GM23338 (cell line): ENCODE measurements at regions not wholly inside any gene's neighbourhood (a gene's known extent, or its start where the extent isn't known, plus 50 kb on each side); places are given as distances from the start of the nearest gene placed in this dataset.

Experiments used
- ATAC-seq: fragments of 200-7000 bp; cut with Tn5 transposase; 3 replicates; pipeline ENCODE4 v1.9.1; 2020
- DNase-seq: peaks from one replicate; pipeline ENCODE4 v3.0.0-alpha.2; 2015; ENCODE audit warnings: low spot score
- H2AFZ ChIP-seq: fragments of 200-600 bp; sonication (generic); 2 replicates; pipeline ENCODE4 v1.8.0; 2016; ENCODE audit warnings: antibody characterized with exemption, mild to moderate bottlenecking, moderate library complexity
- H3F3A ChIP-seq: fragments of 200-600 bp; sonication (generic); replicated peaks from 2 replicates; pipeline ENCODE4 v1.8.0; 2017; ENCODE audit warnings: antibody characterized with exemption, mixed run types, low read depth
- H3K27ac ChIP-seq: fragments of 200-600 bp; sonication (generic); 2 replicates; pipeline ENCODE4 v1.6.1; 2016; ENCODE audit warnings: low read depth
- H3K27me3 ChIP-seq: fragments of 200-600 bp; sonication (generic); 2 replicates; pipeline ENCODE4 v1.8.0; 2016; ENCODE audit warnings: mild to moderate bottlenecking, mixed run types, moderate library complexity; ENCODE audit not compliant: insufficient read depth
- H3K36me3 ChIP-seq: fragments of 200-600 bp; sonication (generic); 2 replicates; pipeline ENCODE4 v1.8.0; 2016; ENCODE audit warnings: mild to moderate bottlenecking; ENCODE audit not compliant: insufficient read depth
- H3K4me1 ChIP-seq: fragments of 200-600 bp; sonication (generic); 2 replicates; pipeline ENCODE4 v1.8.0; 2016; ENCODE audit warnings: mild to moderate bottlenecking, moderate library complexity; ENCODE audit not compliant: insufficient read depth
- H3K4me2 ChIP-seq: fragments of 200-600 bp; sonication (generic); 2 replicates; pipeline ENCODE4 v1.7.1; 2017; ENCODE audit warnings: mixed run types
- H3K4me3 ChIP-seq: fragments of 200-600 bp; sonication (generic); 2 replicates; pipeline ENCODE4 v1.6.1; 2016; ENCODE audit warnings: mixed run types
- H3K79me2 ChIP-seq: fragments of 200-600 bp; sonication (generic); replicated peaks from 2 replicates; pipeline ENCODE4 v1.8.0; 2017; ENCODE audit warnings: mild to moderate bottlenecking; ENCODE audit not compliant: insufficient read depth
- H3K9me2 ChIP-seq: fragments of 200-600 bp; sonication (generic); 2 replicates; pipeline ENCODE4 v1.8.0; 2017; ENCODE audit not compliant: insufficient read depth
- H4K20me1 ChIP-seq: fragments of 200-600 bp; sonication (generic); replicated peaks from 2 replicates; pipeline ENCODE4 v1.8.0; 2017; ENCODE audit warnings: mild to moderate bottlenecking; ENCODE audit not compliant: insufficient read depth
- H3K27ac Mint-ChIP-seq: 2 replicates; pipeline ENCODE4 v1.8.0; 2020; ENCODE audit warnings: inconsistent platforms, mild to moderate bottlenecking, moderate library complexity, mixed read lengths
- H3K27me3 Mint-ChIP-seq: 3 replicates; pipeline ENCODE4 v1.8.0; 2022; ENCODE audit warnings: low read depth, mild to moderate bottlenecking, moderate library complexity, mixed read lengths, inconsistent platforms; ENCODE audit not compliant: insufficient read depth, poor library complexity
- H3K36me3 Mint-ChIP-seq: 3 replicates; pipeline ENCODE4 v1.8.0; 2021; ENCODE audit warnings: low read depth, mild to moderate bottlenecking, inconsistent platforms, moderate library complexity, mixed read lengths
- H3K4me1 Mint-ChIP-seq: 3 replicates; pipeline ENCODE4 v1.8.0; 2020; ENCODE audit warnings: mild to moderate bottlenecking, inconsistent platforms, mixed read lengths
- H3K4me3 Mint-ChIP-seq: 3 replicates; pipeline ENCODE4 v1.8.0; 2021; ENCODE audit warnings: moderate library complexity, mild to moderate bottlenecking, inconsistent platforms, mixed read lengths
- H3K9me3 Mint-ChIP-seq: 3 replicates; pipeline ENCODE4 v1.8.0; 2020; ENCODE audit warnings: moderate library complexity, mild to moderate bottlenecking, inconsistent platforms, mixed read lengths
- CREB1 ChIP-seq: fragments of 250-450 bp; sonication (Bioruptor Pico); IDR thresholded peaks from 2 replicates; pipeline ENCODE4 v1.5.0; 2020; ENCODE audit warnings: low read depth, mild to moderate bottlenecking, moderate library complexity
- CTCF ChIP-seq, 2 experiments: fragments of 200-600 bp in 1 of 2; sonication (generic) in 1 of 2; conservative IDR thresholded peaks; 2 replicates each; pipeline versions ENCODE4 v1.5.1 to v1.6.1; 2016 to 2017; ENCODE audit warnings: antibody characterized with exemption in 2 of 2, low read depth in 2 of 2, mild to moderate bottlenecking in 2 of 2, moderate library complexity in 1 of 2
- EZH2 ChIP-seq: fragments of 200-600 bp; sonication (generic); IDR thresholded peaks from one replicate; pipeline ENCODE4 v1.8.0; 2017; ENCODE audit warnings: antibody characterized with exemption, mild to moderate bottlenecking, low read depth; ENCODE audit not compliant: unreplicated experiment
- JUNB ChIP-seq: IDR thresholded peaks from one replicate; pipeline ENCODE4 v1.6.1; 2016; ENCODE audit warnings: antibody characterized with exemption; ENCODE audit not compliant: unreplicated experiment
- NANOG ChIP-seq: IDR thresholded peaks from 2 replicates; pipeline ENCODE4 v1.6.1; 2016; ENCODE audit warnings: antibody characterized with exemption, borderline replicate concordance
- POLR2AphosphoS5 ChIP-seq: IDR thresholded peaks from 2 replicates; pipeline ENCODE4 v1.6.1; 2016; ENCODE audit warnings: antibody characterized with exemption, low read depth
- REST ChIP-seq: IDR thresholded peaks from one replicate; pipeline ENCODE4 v1.6.1; 2018; ENCODE audit warnings: antibody characterized with exemption; ENCODE audit not compliant: unreplicated experiment
- STAT1 ChIP-seq: IDR thresholded peaks from one replicate; pipeline ENCODE4 v1.6.1; 2016; ENCODE audit warnings: antibody characterized with exemption; ENCODE audit not compliant: unreplicated experiment
- ZNF114 ChIP-seq: fragments of 250-450 bp; sonication (Bioruptor Pico); IDR thresholded peaks from 2 replicates; pipeline ENCODE4 v1.5.0; 2020; ENCODE audit warnings: mild to moderate bottlenecking, moderate library complexity
- ZNF331 ChIP-seq: fragments of 250-450 bp; sonication (Bioruptor Pico); IDR thresholded peaks from 2 replicates; pipeline ENCODE4 v1.5.0; 2020; ENCODE audit warnings: low read depth, mild to moderate bottlenecking, moderate library complexity

GRCh38 chr3:74145277-74145676 is 469.2 kb downstream of the CNTN3 start:
- H3K36me3 Mint-ChIP-seq = no peaks in the 10 kb centered on the region
- no peaks in the 10 kb centered on the region for H3K79me2 ChIP-seq
- H3K4me3 Mint-ChIP-seq = no peak overlapping the region
- no peaks in the 10 kb centered on the region for H3K9me3 Mint-ChIP-seq
- H3K27me3 ChIP-seq = no peaks in the 10 kb centered on the region
- no peak overlapping the region for H3K4me3 ChIP-seq
- H3K27me3 Mint-ChIP-seq = no peaks in the 10 kb centered on the region
- ATAC-seq (no peak), DNase-seq (no peak)
- no peak overlapping the region for H3K27ac ChIP-seq
- no peak overlapping the region for H3K27ac Mint-ChIP-seq
- H3K36me3 ChIP-seq = no peaks in the 10 kb centered on the region
- H4K20me1 ChIP-seq = no peaks in the 10 kb centered on the region
- no peaks in the 10 kb centered on the region for H3K4me1 Mint-ChIP-seq
- H3K4me2 ChIP-seq = no peak overlapping the region
- H3K9me2 ChIP-seq = no peaks in the 10 kb centered on the region
- H3K4me1 ChIP-seq = no peaks in the 10 kb centered on the region
- TF ChIP-seq ZNF114 (CRISPR knock-in tag) = no peak
- no peak for TF ChIP-seq NANOG
- no peaks in the 10 kb centered on the region for H3F3A ChIP-seq
- no peak overlapping the region for H2AFZ ChIP-seq

- H3K4me1 Mint-ChIP-seq = no peaks in the 10 kb centered on the region; the same call in 2 of the 3 replicates
Observed at GRCh38 chr3:74139648-74140047, 474.8 kb downstream of the CNTN3 start.

GRCh38 chr3:74137790-74138189 is 476.7 kb downstream of the CNTN3 start:
- Histone ChIP-seq H3K9me2 (peaks cover 16% of the 10 kb centered on the region), H3K4me2 (no peak overlapping the region), H3K27ac (no peak overlapping the region), H3K79me2 (no peaks in the 10 kb centered on the region), H3K4me3 (no peak overlapping the region), H3F3A (no peaks in the 10 kb centered on the region), H2AFZ (no peak overlapping the region), H3K36me3 (no peaks in the 10 kb centered on the region), H3K4me1 (no peaks in the 10 kb centered on the region), H4K20me1 (no peaks in the 10 kb centered on the region), H3K27me3 (no peaks in the 10 kb centered on the region)
- Mint-ChIP-seq H3K36me3 (no peaks in the 10 kb centered on the region), H3K4me3 (no peak overlapping the region), H3K9me3 (no peaks in the 10 kb centered on the region), H3K4me1 (no peaks in the 10 kb centered on the region; the same call in 2 of the 3 replicates), H3K27me3 (no peaks in the 10 kb centered on the region), H3K27ac (no peak overlapping the region)
- DNase-seq = no peak
- no peak for ATAC-seq
- TF ChIP-seq POLR2AphosphoS5 (no peak), JUNB (no peak), CTCF (conservative IDR thresholded peaks at IDR 0.05; ENCODE audit: low read depth in 2 of 2) (no peak), STAT1 (no peak), NANOG (no peak), REST (no peak), EZH2 (no peak), ZNF331 (CRISPR knock-in tag) (no peak), CREB1 (CRISPR knock-in tag) (no peak)

More at GRCh38 chr3:74139648-74140047, 474.8 kb downstream of the CNTN3 start:
- H3K9me2 ChIP-seq = peaks cover 7% of the 10 kb centered on the region; the same call in 1 of the 2 replicates
- no peaks in the 10 kb centered on the region for H3K79me2 ChIP-seq
- H3K4me2 ChIP-seq = no peak overlapping the region
- Mint-ChIP-seq H3K4me3 (no peak overlapping the region), H3K27me3 (no peaks in the 10 kb centered on the region), H3K36me3 (no peaks in the 10 kb centered on the region), H3K27ac (no peak overlapping the region), H3K9me3 (no peaks in the 10 kb centered on the region)
- H4K20me1 ChIP-seq = no peaks in the 10 kb centered on the region
- no peaks in the 10 kb centered on the region for H3K36me3 ChIP-seq
- peak; percentile 81 for ATAC-seq
- no peaks in the 10 kb centered on the region for H3K4me1 ChIP-seq
- H3K27ac ChIP-seq = no peak overlapping the region
- H3K4me3 ChIP-seq = no peak overlapping the region
- no peak overlapping the region for H2AFZ ChIP-seq
- H3F3A ChIP-seq = no peaks in the 10 kb centered on the region
- DNase-seq = peak; percentile 48
- TF ChIP-seq CTCF (conservative IDR thresholded peaks at IDR 0.05; ENCODE audit: low read depth in 2 of 2) (peak; percentile 58 to 68), NANOG (no peak), JUNB (no peak)
- H3K27me3 ChIP-seq = no peaks in the 10 kb centered on the region
